Astrocyte of the cerebellum (primary cell): ENCODE measurements at regions not wholly inside any gene's neighbourhood (a gene's known extent, or its start where the extent isn't known, plus 50 kb on each side); places are given as distances from the start of the nearest gene placed in this dataset.

Source experiments
- DNase-seq: peaks from one replicate; pipeline ENCODE4 v3.0.0-alpha.2; 2011; ENCODE audit warnings: low read depth
- H3K4me3 ChIP-seq: 2 replicates; pipeline ENCODE4 v1.5.1; 2011; ENCODE audit warnings: mild to moderate bottlenecking, low read depth, low read length, moderate library complexity
- CTCF ChIP-seq: IDR thresholded peaks from 2 replicates; pipeline ENCODE4 v1.5.1; 2012; ENCODE audit warnings: low read length, low read depth, moderate library complexity, mild to moderate bottlenecking; ENCODE audit errors: missing control alignments
- in situ Hi-C: cut with HindIII; loops from 2 replicates; pipeline ENCODE4 v1.10.0; 2017; ENCODE audit warnings: low sequenced_read_pairs

- no peak overlapping the region for H3K4me3 ChIP-seq
- DNase-seq = no peak
- in situ Hi-C loops = loop anchor here (25.0 kb wide), 1 partner anchor 486 kb away; the partner anchor contains the start of gene ESR2
- TF ChIP-seq CTCF = no peak
Measured at GRCh38 chr14:63800651-63801375, 52.0 kb upstream of the SYNE2 start.
